ENCODE measurements at regions not wholly inside any gene's neighbourhood (a gene's known extent, or its start where the extent isn't known, plus 50 kb on each side); places are given as distances from the start of the nearest gene placed in this dataset.

DNA sequence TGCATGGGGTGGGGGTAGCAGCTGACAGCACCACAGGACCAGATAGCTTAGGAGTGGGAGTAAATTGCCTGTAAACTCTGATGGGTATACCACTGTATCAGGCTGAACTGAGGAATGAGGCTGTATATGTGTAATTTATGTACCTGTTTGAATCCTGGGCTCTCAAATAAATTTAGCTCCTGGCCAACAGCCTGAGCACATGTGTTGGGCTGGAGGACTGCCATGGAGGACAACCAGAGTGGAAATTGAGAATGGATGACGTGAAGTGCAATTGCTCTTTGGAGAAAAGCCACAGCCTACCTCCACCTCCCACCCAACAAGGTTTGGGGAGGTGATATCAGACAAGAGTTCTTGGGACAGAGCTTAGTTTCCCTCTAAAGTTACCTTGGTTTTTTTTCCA is 328.6 kb upstream of the PROK2 start:
- DNase-seq (ENCODE audit: low read depth in 4 of 4, low spot score in 3 of 4) = no peak

DNA sequence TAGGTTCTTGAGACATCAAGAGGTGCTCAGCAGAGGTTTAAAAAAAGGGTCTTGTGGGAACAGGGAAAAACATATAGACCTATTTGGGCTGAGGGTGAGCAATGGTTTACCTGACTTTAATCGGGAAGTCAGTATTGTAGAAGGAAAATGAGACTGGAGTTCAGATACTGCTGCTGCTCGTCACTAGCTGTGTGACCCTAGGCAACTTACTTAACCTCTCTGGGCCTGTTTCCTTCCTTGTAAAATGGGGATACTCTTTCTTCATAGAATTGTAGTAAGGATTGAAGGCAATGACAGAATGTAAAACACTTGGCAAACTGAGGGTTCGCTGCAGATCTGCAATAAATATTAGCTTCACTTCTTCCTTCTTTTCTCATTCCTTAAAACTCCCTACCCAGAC is 327.5 kb upstream of the PROK2 start:
- DNase-seq (ENCODE audit: low read depth in 4 of 4, low spot score in 3 of 4) = no peak

DNA sequence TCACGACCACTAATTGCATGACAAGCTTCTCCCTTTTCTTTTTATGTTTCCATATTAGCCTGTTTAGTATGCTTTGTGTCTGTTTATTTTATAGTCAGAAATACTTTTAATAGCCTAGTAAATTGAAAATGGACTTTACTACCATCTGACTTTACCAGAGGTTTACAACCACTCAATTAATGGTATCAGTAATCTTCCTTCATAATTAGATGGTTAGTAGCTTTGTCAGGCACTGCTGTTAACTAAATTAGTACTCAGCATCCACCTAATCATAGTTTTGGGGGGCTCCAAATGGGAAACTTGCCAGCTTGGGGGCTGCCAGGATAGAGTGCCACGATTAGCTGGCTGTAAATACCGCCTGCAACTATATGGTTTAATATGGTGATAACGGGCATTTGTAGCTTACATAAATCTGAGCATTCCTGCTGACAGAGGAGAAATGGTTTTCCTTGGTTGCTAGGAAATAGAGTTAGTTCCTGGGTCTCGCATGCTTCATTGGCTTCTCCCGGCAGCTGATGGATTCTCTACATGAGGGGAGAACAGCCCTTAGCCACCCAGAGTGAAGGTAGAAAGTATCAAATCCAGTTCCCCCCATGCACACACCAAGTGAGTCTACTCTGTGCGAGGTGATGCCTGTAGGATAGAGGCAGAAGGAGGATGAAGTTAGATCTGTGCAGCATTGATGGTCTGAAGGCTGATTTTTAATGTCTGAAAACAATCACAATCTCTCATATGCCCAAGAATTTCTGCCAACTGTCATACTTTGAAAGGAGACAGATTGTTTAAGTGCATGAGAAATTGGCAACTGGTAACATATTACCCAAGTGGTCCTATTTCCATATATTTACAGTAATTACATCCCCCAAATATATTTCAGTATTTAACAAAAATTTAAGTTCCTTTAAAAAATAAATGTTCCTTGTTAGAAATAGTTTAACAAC is 326.6 kb upstream of the PROK2 start:
- no peak for DNase-seq (ENCODE audit: low read depth in 4 of 4, low spot score in 3 of 4)

DNA sequence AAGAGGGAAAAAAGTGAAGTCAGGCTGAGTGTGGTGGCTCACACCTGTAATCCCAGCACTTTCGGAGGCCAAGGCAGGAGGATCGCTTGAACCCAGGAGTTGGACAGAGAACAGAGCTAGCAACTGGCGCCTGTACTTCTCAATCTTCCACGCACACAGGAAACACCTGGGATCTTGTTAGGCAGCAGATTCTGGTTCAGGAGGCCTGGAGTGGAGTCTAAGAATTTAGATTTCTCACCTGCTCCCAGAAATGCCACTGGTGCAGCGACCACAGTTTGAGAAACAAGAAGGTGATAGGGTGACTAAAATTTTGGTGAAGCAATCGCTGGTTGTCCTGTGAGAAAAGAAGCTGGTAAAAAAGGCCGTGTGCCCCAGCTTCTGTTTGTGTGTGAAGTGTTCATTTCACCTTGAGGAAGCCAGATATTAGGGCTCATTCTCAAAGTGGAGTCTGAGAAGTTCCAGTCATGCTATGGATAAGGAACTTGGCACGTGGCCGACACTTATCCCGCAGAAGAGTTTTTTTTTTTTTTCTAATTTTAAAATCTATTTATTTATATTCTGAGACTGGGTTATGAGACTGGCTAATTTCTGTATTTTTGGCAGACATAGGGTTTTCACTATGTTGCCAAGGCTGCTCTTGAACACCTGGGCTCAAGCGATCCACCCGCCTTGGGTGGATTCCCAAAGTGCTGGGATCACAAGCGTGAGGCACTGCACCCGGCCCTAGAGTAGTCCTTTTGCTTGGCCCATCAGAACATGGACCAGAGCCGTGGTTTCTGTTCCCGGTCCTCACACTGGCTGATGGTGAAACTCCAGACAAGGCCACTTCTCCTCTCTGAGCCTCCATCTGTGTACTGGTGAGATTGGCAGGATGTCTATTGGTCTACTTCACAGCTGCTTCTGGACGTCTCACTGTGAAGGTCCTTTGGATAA is 324.6 kb upstream of the PROK2 start:
- no peak for DNase-seq (ENCODE audit: low read depth in 4 of 4, low spot score in 3 of 4)

DNA sequence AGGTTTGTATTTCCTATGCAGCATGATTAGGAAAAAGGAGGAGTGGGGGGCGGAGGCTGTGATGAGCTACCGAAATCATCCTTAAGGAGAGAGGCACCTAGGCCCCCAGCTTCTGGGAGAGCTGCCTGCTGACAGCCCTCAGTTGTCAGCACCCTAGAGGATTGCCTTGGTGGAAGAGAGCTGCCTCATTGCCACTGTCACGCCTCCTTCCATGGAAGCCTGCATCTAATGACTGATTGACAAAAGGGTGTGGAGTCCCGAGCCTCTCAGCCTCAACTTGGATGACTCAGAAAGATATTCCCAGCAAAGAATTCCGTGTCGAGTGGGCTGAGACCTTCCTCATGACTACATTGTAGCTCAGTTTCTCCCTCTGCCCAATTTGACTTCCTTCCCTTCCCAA is 320.4 kb upstream of the PROK2 start:
- no peak for DNase-seq (ENCODE audit: low read depth in 4 of 4, low spot score in 3 of 4)

DNA sequence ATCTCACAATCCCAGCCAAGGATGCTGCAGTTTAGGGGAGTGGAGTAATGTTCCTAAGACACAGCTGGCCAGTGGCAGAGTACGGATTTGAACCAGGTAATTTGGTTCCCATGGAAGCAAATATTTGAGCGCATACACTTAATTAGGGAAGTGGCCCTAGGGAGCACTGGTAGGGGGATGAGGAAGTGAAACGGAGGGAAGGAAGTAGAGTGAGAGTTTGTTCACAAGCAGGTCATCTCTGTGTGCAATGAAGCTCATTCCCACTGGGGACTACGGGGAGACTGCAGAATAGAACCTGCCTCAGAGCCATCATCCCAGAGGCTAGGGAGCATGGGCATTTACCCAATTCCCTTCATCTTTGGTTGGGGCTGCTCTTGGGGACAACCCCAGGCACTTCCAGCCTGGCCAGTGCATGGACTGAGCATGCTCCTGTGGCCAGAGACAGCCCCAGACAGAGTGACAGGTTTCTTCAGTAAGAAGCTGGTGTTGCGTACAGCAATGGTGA is 317.2 kb upstream of the PROK2 start:
- no peak for DNase-seq (ENCODE audit: low read depth in 4 of 4, low spot score in 3 of 4)

DNA sequence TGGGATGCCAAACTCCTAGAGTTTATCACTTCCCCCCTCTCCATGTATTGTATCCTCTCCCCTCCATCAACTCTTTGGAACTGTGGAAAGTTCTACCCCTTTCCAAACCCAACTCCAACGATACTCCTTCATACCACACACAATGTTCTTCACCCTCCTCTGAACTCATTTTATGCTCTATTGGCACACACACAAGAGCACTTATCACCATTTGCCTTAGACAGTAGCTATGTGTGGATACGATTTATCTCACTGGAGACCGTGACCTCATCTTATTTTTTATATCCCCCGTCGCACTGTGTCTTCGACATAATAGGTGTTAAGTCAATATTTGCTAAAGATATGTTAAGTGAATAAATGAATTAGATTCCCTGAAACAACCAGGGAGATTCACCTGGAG is 316.5 kb upstream of the PROK2 start:
- DNase-seq (ENCODE audit: low read depth in 4 of 4, low spot score in 3 of 4) = no peak

DNA sequence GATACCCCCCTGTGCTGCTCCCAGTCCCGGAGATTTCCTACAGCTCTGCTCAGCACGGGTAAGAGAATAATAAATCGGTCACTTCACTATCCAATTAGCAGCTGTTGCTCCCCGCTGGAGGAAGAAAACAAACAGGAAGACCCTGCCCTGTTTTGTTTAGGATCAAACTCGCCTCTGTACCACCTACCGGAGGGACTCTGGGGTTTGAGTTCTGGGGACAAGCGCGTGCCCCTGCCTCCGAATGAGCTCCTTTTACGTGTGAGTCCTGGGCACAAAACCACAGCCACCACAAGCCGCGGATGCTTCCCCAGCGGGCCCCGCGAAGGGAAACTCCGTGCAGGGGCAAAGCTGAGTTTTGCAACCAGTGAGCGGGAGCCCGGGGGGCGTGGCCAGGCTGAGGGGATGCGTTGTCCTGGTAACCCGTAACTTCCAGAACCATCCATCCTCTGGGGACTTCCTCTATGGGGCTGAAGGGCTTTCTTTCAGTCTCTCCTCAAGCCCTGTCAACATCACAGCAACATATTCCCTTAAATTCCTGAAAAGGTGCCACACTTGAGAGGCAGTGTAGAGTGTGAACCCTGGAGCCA is 315.7 kb upstream of the PROK2 start:
- peak; percentile 59 to 68 (median 62) for DNase-seq (ENCODE audit: low read depth in 4 of 4, low spot score in 3 of 4)

DNA sequence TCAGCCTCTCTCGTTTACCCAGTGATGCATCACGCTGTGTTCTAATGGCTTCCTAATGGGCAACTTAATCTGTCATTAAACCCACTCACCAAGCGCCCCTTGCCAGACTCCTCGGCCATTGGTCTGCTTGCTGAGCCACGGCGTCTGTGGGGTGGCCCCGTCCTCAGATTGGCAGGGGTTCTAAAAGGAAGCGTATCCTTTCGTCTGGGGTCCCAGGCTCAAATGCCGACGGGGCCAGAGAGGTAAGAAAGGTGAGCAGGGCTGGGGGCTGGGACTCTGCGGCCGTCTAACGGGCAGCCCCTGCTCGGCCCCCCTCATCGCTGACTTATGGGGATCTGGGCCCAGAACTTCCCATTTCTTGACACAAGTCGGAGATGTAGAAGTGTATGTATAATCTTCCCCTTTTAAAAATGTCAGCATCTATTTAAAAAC is 315.1 kb upstream of the PROK2 start:
- DNase-seq (ENCODE audit: low read depth in 4 of 4, low spot score in 3 of 4) = no peak

DNA sequence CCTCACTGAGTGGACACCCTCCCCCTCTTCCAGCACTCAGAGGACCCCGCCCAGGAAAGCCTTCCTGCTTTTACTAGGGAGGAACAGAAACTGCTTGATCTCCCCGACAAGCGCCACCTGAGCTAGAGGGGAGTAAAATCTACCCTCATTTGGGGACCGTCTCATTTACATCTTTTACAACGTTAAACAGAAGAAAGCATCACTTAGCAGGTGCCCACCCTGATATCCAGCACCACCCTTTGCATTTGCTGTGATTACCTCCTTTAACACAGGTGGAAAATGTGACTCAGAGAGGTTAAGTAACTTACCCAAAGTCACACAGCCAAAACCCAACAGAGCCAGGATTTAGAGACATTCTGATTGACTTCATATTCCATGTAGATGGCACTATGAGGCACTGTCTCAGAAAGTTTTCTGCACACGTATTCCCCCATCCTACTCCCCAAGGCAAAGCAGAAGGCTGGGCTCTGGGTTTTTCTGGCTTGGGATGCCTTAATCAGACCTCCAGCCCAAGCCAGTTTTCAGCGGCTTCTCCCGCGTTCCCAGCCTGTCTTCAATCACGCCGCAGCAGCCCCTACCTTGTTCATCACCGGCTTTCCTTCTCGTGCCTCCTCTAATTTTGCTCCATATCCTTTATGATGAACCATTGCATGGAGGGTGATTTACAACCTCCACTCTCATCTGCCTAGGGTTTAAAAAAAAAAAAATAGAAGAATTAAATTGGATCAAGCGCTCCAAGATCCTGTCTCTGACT is 314.6 kb upstream of the PROK2 start:
- DNase-seq (ENCODE audit: low read depth in 4 of 4, low spot score in 3 of 4) = no peak

DNA sequence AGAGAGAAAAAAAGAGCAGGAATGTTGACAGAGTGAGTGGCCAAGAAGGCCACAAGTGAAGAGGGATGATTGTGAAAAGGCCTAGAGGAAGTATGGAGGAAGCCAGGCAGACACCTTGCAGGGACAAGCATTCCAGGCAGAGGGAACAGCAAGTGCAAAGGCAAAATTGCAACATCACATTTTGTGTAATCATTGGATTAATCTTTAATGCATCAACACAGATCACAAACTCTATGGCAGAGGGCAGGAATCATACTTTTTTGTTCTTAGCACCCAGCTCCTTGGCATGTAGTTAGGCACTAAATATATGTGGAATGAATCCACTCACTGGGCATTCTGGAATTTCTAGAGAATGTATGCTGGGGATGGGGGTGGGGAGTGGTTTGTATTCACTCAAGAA is 312.1 kb upstream of the PROK2 start:
- DNase-seq (ENCODE audit: low read depth in 4 of 4, low spot score in 3 of 4) = no peak

DNA sequence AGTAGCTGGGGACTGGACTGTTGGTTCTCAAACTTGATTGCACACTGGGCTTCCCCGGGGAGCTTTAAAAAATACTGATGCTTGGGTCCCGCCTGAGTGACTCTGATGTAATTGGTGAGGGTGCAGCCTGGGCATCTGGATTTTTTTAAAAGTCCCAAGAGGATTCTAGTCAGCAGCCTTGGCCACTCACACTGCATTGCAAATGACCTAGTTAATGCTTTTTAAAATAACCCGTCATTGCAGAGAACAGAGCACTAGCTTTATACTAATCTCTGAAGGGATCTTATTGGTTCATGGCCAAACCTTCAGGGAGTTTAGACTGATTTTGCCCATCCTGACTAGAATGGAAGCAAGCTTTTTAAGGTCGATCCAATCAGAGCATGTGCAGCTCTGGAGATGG is 310.6 kb upstream of the PROK2 start:
- DNase-seq (ENCODE audit: low read depth in 4 of 4, low spot score in 3 of 4) = no peak

DNA sequence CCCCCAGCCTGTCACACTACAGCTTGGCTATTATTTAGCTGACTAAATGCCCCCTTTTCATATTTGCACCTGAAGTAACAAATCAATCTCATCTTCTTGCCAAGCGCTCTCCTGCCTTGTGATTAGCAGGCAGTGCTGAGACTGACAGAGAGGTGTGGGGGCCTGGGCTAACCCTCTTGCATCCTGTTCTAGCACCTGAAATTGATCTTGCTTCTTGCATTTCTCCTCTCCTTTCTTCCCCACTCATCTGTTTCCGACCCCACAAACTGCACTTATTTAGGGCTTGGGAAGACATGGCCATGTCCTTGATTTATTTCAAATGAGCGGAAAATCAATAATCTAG is 309.0 kb upstream of the PROK2 start:
- DNase-seq (ENCODE audit: low read depth in 4 of 4, low spot score in 3 of 4) = no peak

DNA sequence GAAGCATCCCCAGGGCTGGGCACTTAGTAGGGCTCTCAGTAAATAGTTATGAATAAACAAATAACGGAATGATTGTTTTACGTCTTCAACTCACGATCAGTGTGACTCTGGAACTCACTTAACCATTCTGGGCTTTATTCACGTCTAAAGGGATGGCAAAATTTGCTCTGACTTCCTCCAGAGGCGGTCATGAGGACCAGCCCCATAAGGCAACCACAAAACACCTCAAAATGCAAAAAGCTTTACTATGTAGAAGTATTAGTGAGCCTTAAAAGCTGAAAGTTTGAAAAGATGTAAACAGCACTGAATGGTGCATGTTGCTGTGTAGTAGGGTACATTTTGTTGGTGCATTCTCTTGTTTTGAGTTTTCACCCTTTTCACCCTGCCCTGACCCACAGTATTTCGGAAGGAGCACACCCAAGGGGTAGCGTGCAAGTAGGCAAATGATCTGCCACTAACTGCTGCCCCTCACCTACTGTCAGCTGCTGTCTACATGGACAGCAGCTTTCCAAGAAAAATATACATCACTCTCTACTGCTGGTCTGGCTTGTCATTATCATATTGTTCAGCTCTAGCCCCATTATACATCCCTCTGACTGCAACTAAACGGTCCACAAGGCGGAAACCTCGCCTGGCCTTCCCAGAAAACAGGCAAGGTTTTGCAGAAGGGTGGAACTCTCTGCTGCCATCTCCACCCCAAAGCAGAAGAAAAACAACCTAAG is 308.5 kb upstream of the PROK2 start:
- DNase-seq (ENCODE audit: low read depth in 4 of 4, low spot score in 3 of 4) = no peak

DNA sequence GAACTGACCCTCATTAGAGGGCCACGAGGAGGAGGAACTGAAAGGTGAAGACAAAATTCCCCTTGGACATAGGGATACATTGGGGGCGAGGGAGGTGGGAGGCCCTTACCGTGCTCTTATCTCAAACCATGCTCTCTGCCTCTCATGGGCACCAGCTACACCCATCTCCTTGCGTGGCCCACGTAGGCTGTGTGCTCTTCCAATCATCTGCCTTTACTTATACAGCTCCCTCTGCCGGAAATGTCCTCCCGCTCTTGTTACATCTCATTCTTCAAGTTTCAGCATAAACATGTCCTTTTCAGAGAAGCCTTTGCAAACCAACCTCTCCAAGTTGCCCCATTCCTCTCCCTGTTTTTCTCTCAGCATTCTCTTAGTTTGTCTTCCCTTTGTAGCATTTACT is 307.8 kb upstream of the PROK2 start:
- DNase-seq (ENCODE audit: low read depth in 4 of 4, low spot score in 3 of 4) = no peak

DNA sequence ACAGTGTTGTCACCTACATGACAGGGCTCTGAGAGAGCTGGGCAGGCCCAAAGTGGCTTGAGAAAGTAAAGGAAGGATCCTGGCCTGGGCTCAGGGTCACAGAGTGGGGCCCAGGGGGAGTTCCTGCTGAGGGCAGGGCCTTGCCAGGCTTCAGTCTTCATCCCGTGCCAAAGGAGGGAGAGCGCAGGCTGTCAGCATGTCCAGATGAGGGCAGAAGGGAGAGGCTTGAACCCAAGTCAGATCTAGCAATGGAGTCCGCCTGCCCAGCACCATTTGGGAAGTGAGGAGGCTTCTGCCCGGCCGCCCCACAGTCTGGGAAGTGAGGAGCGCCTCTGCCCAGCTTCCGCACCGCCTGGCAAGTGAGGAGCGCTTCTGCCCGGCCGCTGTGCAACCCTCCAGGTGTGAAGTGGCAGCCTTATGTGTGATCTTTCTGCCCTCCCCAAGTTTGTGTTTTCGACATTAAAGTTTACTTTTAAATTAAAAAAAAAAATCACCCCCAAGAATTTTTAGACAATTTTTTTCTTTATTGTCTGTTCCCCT is 303.6 kb upstream of the PROK2 start:
- no peak for DNase-seq (ENCODE audit: low read depth in 4 of 4, low spot score in 3 of 4)

DNA sequence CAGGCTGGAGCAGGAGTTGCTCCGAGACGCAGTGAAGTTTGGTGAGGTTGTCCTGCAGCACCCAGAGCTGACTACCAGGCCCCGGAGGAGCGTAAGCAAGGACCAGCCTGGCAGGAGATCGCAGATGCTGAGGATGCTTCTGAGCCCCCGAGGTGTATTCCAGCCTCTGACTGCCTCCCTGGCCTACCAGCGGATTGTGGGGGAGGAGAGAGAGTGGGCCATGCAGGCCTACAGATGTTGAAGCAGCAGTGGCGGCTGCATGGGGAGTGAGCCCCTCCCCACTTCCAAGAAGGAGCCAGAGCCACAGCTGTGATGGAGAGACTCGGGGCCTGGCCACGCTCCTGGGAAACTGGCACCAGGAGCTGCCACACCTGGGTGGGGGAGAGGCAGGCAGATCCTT is 302.5 kb upstream of the PROK2 start:
- no peak for DNase-seq (ENCODE audit: low read depth in 4 of 4, low spot score in 3 of 4)

DNA sequence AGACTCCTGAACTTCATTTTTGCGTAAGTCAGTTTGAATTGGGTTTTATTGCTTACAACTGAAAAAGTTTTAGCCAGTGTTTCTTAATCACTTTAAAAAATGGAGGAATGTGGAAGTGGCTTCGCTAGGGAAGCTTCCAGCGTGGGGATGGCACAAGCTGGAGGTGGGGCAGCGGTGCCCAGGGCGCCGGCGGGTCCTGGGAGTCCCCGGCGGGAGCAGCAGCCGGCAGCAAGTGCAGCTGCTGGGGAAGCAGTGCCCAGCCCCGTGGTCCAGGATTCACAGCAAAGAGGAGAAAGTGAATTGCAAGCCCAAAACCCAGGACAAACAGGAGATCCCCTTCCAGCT is 301.8 kb upstream of the PROK2 start:
- DNase-seq (ENCODE audit: low read depth in 4 of 4, low spot score in 3 of 4) = no peak

DNA sequence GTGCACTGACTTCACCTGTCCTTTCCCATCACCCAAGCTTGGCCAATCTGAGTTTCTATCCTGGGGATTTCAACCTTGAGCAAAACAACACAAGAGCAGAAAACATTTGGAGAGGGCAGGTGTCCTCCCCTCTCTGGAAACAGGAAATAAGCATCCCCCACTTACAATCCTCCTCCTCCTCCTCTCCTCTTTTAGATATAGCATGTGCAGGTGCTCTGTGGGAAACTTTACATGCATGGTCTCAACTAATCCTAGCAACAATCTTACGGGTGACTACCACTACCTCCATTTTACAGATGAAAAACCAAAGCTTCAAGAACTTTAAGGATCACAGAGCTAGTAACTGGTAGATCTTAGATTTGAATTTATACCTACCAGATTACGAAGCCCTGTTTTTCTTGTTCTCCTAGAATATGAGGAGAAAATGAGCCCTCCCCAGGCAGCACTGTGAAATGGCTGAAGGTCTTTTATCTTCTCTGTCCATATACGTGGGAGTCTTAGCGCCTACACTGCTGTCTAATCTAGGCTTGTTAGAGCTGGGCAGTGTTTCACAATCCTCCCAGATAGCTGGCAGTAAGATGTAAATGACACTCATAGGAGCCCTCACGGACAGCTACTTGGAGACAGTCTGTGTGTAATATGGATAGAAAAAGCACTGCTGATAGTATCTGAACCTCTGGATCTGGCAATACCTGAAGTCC is 301.2 kb upstream of the PROK2 start:
- no peak for DNase-seq (ENCODE audit: low read depth in 4 of 4, low spot score in 3 of 4)

Data from left renal pelvis (tissue), 4 donors.